HG03159 (cell line): ENCODE measurements at regions not wholly inside any gene's neighbourhood (a gene's known extent, or its start where the extent isn't known, plus 50 kb on each side); places are given as distances from the start of the nearest gene placed in this dataset.
"Not testable (repeated sequence)": the region's sequence is repeated elsewhere in the genome, so short reads cannot be mapped to it uniquely, and the experiment has no call there.

Source experiments
- ATAC-seq: cut with Tn5 transposase; IDR thresholded peaks from one replicate; pipeline ENCODE4 v1.9.1; 2021; ENCODE audit warnings: mild to moderate bottlenecking, moderate library complexity; ENCODE audit not compliant: unreplicated experiment

GRCh38 chr2:75932996-75933395 lies 222.3 kb upstream of the GCFC2 start:
- no peak for ATAC-seq

GRCh38 chr2:75928093-75928492 lies 217.4 kb upstream of the GCFC2 start:
- no peak for ATAC-seq

DNA sequence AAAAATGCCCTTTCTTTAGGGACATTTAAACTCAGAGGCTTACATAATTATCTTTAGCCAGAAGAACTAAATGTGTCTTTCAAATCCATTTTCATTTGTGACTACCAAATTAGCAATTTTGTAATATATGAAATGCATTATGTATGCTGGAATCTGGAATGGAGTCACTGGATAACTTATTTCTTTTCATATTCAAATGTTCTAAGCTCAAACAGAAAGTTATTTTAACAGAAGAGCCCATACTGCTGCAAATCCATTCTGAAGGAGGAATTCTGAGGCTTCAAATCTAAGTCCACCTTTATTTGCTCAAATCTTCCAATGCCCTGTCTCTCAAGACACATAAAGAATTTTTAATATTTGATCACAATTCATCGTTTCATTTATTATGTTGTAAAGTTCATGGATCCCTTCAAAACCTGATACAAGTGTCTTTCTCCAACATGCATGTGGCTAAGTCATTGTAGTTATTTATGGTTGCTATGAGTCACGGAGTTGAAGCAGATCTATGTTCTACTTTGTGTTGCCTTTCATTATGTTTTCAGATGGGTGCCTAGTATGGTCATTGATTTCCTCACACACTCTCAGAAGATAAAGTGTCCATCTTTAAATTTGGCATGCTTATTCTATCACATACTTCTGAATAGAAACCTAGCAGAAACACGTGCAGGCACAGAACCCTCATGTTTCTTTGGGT lies 214.8 kb upstream of the GCFC2 start:
- no peak for ATAC-seq

DNA sequence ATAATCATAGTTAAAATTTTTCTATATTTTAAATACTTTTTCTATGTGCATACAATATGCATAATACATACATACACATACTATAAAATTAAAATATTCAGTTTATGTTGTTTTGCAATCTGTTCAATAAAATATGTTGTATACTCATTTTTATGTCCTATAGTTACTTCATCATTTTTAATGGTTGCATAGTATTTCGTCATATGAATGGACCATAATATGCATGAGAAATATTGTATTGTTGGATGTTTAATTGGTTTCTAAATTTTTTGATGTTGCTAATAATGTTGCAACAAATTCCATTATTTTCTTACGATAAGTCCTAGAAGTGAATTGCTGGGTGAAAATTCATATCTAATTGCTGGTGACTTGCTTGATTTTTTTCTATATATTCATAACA lies 211.5 kb upstream of the GCFC2 start:
- ATAC-seq, result no peak

GRCh38 chr2:75920859-75921551 lies 210.3 kb upstream of the GCFC2 start:
- no peak for ATAC-seq

- no peak for ATAC-seq
Measured at GRCh38 chr2:75915851-75916634, 205.3 kb upstream of the GCFC2 start.

DNA sequence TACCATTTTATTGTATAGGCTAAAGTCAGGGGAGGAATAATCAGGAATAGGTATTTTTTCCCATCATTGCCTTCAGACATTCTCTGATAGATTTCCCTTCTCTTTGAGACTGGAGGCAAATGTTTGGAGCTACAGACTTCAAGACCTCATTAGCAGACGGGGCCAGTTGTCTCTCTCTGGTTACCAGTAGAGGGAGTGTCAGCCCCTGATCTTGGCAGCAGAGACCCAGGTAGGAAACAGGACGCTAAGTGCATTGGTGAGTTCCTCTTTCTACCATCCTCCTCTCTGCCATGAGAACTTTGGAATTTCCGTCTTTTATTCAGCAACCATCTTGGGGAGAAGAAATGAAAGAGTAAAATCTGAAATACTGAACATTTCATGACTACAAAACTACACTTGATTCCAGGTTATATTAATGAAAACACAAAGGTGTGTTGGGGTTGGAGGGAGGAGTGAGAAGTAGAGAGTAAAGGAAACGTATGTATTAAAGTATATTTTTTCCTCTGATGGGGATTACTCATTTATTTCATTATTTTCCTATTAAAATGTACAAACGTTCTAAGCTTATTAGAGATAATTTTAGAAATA lies 186.2 kb upstream of the GCFC2 start:
- ATAC-seq, result peak; percentile 84

DNA sequence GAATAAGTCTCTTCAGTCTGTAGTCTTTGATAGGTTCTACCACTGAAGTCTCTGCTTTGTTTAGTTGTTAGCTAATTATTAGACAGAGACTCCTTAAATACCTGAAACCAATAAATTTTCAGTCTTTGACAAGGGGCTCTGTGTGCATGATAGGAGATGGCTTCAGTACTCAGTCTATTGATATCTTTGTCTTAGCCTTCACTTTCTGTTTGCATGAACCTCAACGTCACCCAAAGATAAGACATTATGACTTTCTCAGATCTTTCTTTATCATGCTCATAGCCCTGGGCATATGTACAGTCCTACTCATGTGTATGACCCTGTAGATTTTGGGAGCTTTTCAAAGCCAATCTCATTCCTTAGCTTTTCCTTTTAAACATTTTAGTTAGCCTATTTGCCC lies 183.5 kb upstream of the GCFC2 start:
- peak; percentile 82 for ATAC-seq

GRCh38 chr2:75892490-75892889 lies 181.8 kb upstream of the GCFC2 start:
- ATAC-seq, result no peak

DNA sequence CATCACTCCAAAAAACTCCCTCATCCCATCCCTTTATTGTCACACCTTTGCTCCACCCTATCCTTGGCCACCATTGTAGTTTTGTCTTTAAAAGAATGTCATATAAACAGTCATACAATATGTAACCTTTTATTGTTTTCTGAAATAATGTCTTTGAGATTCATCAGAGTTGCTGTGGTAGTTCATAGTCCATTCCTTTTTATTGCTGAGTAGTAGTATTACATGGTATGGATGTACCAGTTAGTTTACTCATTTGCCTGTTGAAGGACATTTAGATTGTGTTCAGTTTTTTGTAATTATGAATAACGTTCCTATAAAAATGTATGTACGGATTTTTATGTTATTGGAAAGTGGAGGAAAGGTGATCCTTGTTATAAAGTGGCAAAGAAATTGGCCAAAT lies 171.8 kb upstream of the GCFC2 start:
- ATAC-seq, result no peak

- ATAC-seq, result not testable (repeated sequence)
Measured at GRCh38 chr2:75875606-75876005, 164.9 kb upstream of the GCFC2 start.

GRCh38 chr2:75871762-75872614 lies 161.3 kb upstream of the GCFC2 start:
- ATAC-seq, result not testable (repeated sequence)

- ATAC-seq, result no peak
Measured at GRCh38 chr2:75870651-75871137, 160.0 kb upstream of the GCFC2 start.

DNA sequence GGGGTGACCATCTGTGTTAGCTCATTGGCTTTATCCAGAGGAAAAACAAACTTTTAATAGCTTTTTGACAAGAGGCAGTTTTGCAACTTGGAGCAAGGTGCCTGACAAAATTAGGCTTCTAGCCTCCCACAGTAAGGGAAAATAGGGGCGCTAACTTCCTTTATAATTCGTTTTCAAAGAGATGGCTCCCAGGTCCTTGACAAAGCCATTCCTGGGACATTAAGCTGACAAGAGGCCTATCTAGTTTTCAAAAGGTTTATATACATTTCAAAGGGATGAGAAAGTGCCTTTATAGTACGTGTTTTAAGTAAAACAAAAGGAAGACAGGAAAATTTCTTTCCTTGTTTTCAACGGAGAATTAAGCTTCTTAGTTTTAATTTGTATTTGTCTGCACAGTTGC lies 159.4 kb upstream of the GCFC2 start:
- ATAC-seq, result no peak

- no peak for ATAC-seq
Measured at GRCh38 chr2:75865702-75866101, 155.0 kb upstream of the GCFC2 start.

DNA sequence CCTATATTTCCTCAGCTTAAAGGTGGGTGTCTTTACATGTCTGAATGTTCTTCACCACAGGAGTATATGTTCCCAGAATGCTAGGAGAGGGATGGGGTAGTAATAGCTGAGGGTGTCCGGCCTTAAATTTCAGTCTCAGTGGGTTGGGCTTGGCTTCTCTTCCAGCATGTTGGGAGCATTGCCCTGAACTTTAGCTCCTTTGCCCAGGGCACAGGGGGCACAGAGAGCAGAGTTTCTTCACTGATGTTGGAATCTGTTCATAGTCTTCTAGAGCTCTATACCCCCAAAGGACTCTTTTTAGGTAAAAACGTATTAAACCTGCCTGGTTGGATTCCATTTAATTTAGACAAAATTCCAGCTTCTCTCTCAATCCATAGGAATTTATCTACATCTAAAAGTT lies 154.4 kb upstream of the GCFC2 start:
- no peak for ATAC-seq

- ATAC-seq, result no peak
Measured at GRCh38 chr2:75862547-75862946, 151.8 kb upstream of the GCFC2 start.

DNA sequence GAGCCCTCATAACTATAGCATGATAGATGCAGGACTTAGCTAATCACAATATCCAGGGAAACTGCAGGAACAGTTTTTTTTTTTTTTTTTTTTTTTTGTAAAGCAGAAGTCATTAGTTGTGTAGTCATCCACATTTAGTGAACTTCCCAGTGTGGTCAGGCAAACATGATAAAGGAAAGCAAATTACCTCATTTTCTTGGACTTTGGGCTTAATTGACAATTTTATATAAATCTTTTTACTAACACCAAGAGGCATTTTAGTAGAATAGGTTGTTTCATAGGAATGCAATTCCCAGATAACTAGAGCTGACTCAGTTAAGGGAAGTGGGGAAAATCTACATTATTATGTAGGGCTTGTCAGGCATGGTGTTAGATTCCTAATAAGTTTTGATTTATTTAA lies 142.7 kb upstream of the GCFC2 start:
- ATAC-seq, result no peak

DNA sequence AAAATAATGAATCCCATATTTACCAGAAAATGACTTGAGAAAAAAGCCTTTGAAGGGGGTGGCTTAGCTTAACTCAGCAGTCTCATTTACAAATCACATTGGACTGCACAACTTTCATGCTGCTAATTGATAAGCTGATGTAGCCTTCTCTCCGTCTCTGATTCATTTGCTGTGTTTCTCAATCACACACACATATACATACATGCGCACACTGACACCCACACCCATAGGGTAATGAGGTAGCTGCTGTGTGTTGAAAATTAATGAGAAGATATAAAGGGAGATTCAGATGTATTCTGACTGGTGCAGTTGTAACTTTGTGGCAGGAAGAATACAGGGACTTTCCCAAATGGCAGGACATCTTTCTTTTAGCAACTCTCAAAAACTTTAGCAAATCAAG lies 141.9 kb upstream of the GCFC2 start:
- ATAC-seq, result no peak

- no peak for ATAC-seq
Measured at GRCh38 chr2:75846683-75847190, 136.0 kb upstream of the GCFC2 start.
